Gastrocnemius medialis (tissue), 4 donors: ENCODE measurements at regions not wholly inside any gene's neighbourhood (a gene's known extent, or its start where the extent isn't known, plus 50 kb on each side); places are given as distances from the start of the nearest gene placed in this dataset.

Experiments
- CTCF ChIP-seq, 5 experiments: fragments of 450-650 bp in 3 of 5; fragments of 200-600 bp in 2 of 5; sonication (generic) in 2 of 5; IDR thresholded peaks in 4 of 5; conservative IDR thresholded peaks in 1 of 5; 1 replicate in 4 of 5; 2 replicates in 1 of 5; pipeline ENCODE4 v1.5.1; 2016 to 2019; ENCODE audit warnings: antibody characterized with exemption in 5 of 5, mild to moderate bottlenecking in 3 of 5, moderate library complexity in 3 of 5
- POLR2A ChIP-seq, 2 donors: fragments of 450-650 bp; IDR thresholded peaks; one replicate each; pipeline ENCODE4 v1.6.1; 2017; ENCODE audit warnings: antibody characterized with exemption in 2 of 2, mild to moderate bottlenecking in 2 of 2, moderate library complexity in 2 of 2

DNA sequence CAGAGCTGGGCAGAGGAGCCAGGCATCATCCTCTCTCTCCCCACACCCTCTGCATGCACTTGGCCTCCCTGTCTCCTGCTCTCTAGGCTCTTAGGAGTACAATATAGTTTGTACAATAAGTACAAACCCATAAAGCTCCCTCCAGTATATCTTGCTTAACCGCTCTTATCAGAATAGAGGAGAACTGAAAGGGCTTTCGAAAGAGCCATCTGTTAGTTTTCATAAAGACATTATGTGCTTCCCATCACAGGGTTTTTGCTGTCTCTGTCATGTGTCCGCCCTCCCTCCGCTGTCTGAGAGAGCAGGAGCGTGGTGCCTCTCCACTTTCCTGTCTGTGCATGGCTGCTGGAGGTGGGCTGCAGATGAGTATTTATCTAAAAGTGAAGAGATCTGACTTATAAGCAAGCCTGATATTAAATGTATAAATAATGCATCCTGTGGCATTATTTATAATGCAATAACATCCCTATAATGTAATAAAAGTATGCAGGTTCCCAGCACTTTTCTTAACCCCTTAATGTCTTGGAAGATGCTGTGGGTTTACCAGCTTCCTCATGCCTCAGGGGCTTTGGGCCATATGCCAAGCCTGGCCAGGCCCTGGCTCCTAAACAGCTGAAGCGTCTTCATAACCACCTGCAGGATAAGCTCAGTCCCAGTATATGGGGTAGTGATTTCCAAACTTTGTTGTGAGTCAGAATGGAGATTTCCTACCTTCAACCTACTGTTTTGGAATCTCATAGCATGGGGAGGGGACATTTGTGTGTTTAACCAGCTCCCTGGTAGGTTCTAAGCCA is 297.1 kb downstream of the DHX35 start:
- TF ChIP-seq CTCF (IDR thresholded peaks at IDR 0.05 in 4 of 5, conservative IDR thresholded peaks at IDR 0.05 in 1 of 5) (no peak), POLR2A (IDR thresholded peaks at IDR 0.05) (no peak)
